A549 (cell line): ENCODE measurements at regions not wholly inside any gene's neighbourhood (a gene's known extent, or its start where the extent isn't known, plus 50 kb on each side); places are given as distances from the start of the nearest gene placed in this dataset.

Experiments
- ATAC-seq, 2 experiments: fragments of 200-7000 bp in 1 of 2; fragments of >200 bp in 1 of 2; cut with Nextera tagmentation in 1 of 2; cut with Tn5 transposase in 1 of 2; 3 replicates each; pipeline versions ENCODE4 v1.8.0 to v1.9.1; 2018 to 2020; ENCODE audit warnings: mild to moderate bottlenecking in 1 of 2, moderate library complexity in 1 of 2
- CTCF ChIA-PET: fragments of 300-600 bp; sonication (Branson Sonifier 250); formaldehyde crosslinking; extraction: SDS; loops from one replicate; lab custom pipeline; 2021; ENCODE audit warnings: antibody characterized with exemption, inconsistent platforms; lab: Yijun Ruan, JAX
- POLR2A ChIA-PET: fragments of 350-600 bp; formaldehyde crosslinking; extraction: SDS; loops from one replicate; lab custom pipeline; 2021; ENCODE audit warnings: antibody characterized with exemption, inconsistent platforms; lab: Yijun Ruan, JAX
- DNase-seq, 2 experiments: peaks; one replicate each; pipeline versions ENCODE4 v3.0.0 to v3.0.0-alpha.2; 2011 to 2016; ENCODE audit warnings: low read depth in 1 of 2, low spot score in 1 of 2
- FAIRE-seq: peaks from 2 replicates; lab custom pipeline; 2011; peaks lifted over from hg19 to GRCh38; lab: Jason Lieb, UNC
- H3K27ac ChIP-seq, 2 experiments: fragments of >200 bp; sonication (Bioruptor Twin); formaldehyde crosslinking; 3 replicates each; pipeline ENCODE4 v1.5.1; 2016 to 2017
- H3K4me1 ChIP-seq: fragments of >200 bp; sonication (Bioruptor Twin); formaldehyde crosslinking; 3 replicates; pipeline ENCODE4 v1.6.1; 2016
- H3K4me2 ChIP-seq: fragments of >200 bp; sonication (Bioruptor Twin); formaldehyde crosslinking; 3 replicates; pipeline ENCODE4 v1.6.1; 2016
- H3K4me3 ChIP-seq: fragments of >200 bp; sonication (Bioruptor Twin); formaldehyde crosslinking; 3 replicates; pipeline ENCODE4 v1.5.1; 2016
- H3K9me3 ChIP-seq: fragments of >200 bp; sonication (Bioruptor Twin); formaldehyde crosslinking; 3 replicates; pipeline ENCODE4 v1.6.1; 2016
- BHLHE40 ChIP-seq: IDR thresholded peaks from 2 replicates; pipeline ENCODE4 v1.6.1; 2012; ENCODE audit warnings: low read depth, low read length, inconsistent platforms
- CHD4 ChIP-seq: fragments of 200-600 bp; sonication (generic); IDR thresholded peaks from 2 replicates; pipeline ENCODE4 v1.6.1; 2016; ENCODE audit warnings: antibody characterized with exemption, mild to moderate bottlenecking, borderline replicate concordance
- FOSB ChIP-seq: fragments of 250-450 bp; sonication (Bioruptor Pico); IDR thresholded peaks from 2 replicates; pipeline ENCODE4 v1.5.0; 2020; ENCODE audit warnings: mild to moderate bottlenecking, moderate library complexity
- FOSL2 ChIP-seq, 2 experiments: fragments of 450-650 bp in 1 of 2; fragments of >200 bp in 1 of 2; sonication (Bioruptor Twin) in 1 of 2; formaldehyde crosslinking; IDR thresholded peaks; 2 replicates each; pipeline versions ENCODE4 v1.5.0 to v1.6.1; 2016 to 2020; ENCODE audit warnings: mild to moderate bottlenecking in 1 of 2, moderate library complexity in 1 of 2
- HOXA7 ChIP-seq: fragments of 250-450 bp; sonication (Bioruptor Pico); IDR thresholded peaks from 2 replicates; pipeline ENCODE4 v1.5.0; 2020; ENCODE audit warnings: mild to moderate bottlenecking, moderate library complexity
- HOXB5 ChIP-seq: fragments of 250-450 bp; sonication (Bioruptor Pico); IDR thresholded peaks from 2 replicates; pipeline ENCODE4 v1.5.0; 2020; ENCODE audit warnings: mild to moderate bottlenecking, moderate library complexity
- JUN ChIP-seq, 2 experiments: fragments of >200 bp; sonication (Bioruptor Twin); formaldehyde crosslinking; IDR thresholded peaks; 2 replicates in 1 of 2; 3 replicates in 1 of 2; pipeline ENCODE4 v1.6.1; 2016 to 2017
- JUNB ChIP-seq: fragments of >200 bp; sonication (Bioruptor Twin); formaldehyde crosslinking; IDR thresholded peaks from 2 replicates; pipeline ENCODE4 v1.6.1; 2016
- KDM5A ChIP-seq: fragments of 200-600 bp; sonication (generic); IDR thresholded peaks from 2 replicates; pipeline ENCODE4 v1.6.1; 2016; ENCODE audit warnings: antibody characterized with exemption, mild to moderate bottlenecking
- MAZ ChIP-seq: fragments of 150-350 bp; IDR thresholded peaks from 2 replicates; pipeline ENCODE4 v1.6.1; 2014; ENCODE audit warnings: antibody characterized with exemption, low read depth, low read length, borderline replicate concordance
- PHF8 ChIP-seq: fragments of 200-600 bp; sonication (generic); IDR thresholded peaks from 2 replicates; pipeline ENCODE4 v1.6.1; 2016; ENCODE audit warnings: low read depth, mild to moderate bottlenecking, antibody characterized with exemption, moderate library complexity, borderline replicate concordance
- RAD21 ChIP-seq, 2 experiments: fragments of >200 bp in 1 of 2; sonication (Bioruptor Twin) in 1 of 2; formaldehyde crosslinking in 1 of 2; IDR thresholded peaks in 1 of 2; conservative IDR thresholded peaks in 1 of 2; 2 replicates in 1 of 2; 3 replicates in 1 of 2; pipeline ENCODE4 v1.6.1; 2012 to 2018; ENCODE audit warnings: inconsistent platforms in 1 of 2
- RFX5 ChIP-seq: fragments of 450-650 bp; IDR thresholded peaks from 2 replicates; pipeline ENCODE4 v1.7.1; 2014; ENCODE audit warnings: antibody characterized with exemption, mild to moderate bottlenecking, moderate library complexity
- ZC3H11A ChIP-seq: fragments of 450-650 bp; IDR thresholded peaks from 2 replicates; pipeline ENCODE4 v1.6.1; 2014; ENCODE audit warnings: antibody characterized with exemption, mild to moderate bottlenecking
- ZFP36 ChIP-seq: fragments of 450-650 bp; IDR thresholded peaks from 2 replicates; pipeline ENCODE4 v1.6.1; 2014; ENCODE audit warnings: borderline replicate concordance; ENCODE audit not compliant: partially characterized antibody
- ZSCAN20 ChIP-seq: fragments of 250-450 bp; sonication (Bioruptor Pico); IDR thresholded peaks from 2 replicates; pipeline ENCODE4 v1.8.0; 2022; ENCODE audit warnings: mild to moderate bottlenecking, moderate library complexity
- WGBS: methylation state at CpG from one replicate; pipeline ENCODE4 v1.1.6; 2017; ENCODE audit errors: missing lambda C conversion rate; 5-methylcytosine and 5-hydroxymethylcytosine counted together
- TF ChIP-seq, protein P1 (sequence below): fragments of 250-450 bp; sonication (Bioruptor Pico); IDR thresholded peaks from 2 replicates; pipeline ENCODE4 v1.5.0; 2021; ENCODE audit warnings: mild to moderate bottlenecking, moderate library complexity, borderline replicate concordance
- TF ChIP-seq, protein P2 (sequence below): IDR thresholded peaks from 2 replicates; pipeline ENCODE4 v1.6.1; 2012; ENCODE audit warnings: low read depth, borderline replicate concordance
- TF ChIP-seq, protein P3 (sequence below): fragments of 200-600 bp; sonication (generic); IDR thresholded peaks from 2 replicates; pipeline ENCODE4 v1.6.1; 2016; ENCODE audit warnings: antibody characterized with exemption, mild to moderate bottlenecking, moderate library complexity
- TF ChIP-seq, protein P4 (sequence below): fragments of 150-350 bp; IDR thresholded peaks from 2 replicates; pipeline ENCODE4 v1.6.1; 2014; ENCODE audit warnings: low read depth, mild to moderate bottlenecking, low read length

DNA sequence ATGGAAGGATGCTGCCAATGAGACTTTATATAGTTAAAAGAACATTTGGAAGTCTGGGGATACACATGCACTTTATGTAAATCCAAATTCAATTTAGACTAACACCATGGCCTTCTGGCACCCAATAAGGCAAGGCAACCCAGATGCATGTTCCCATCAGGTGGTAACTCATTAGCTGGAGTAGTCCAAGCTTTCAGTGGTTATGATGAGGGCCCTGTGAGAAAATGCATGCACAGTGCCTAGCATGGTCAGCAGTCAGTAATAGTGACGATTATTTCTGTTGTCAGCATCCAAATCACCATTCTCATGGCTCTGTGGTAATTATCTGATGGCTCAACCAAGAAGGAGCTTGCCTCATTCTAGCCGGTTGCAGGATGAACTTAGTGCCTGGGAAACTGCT lies 70.3 kb upstream of the CTLA4 start:
- 61% methylated on average over 2 of the region's 2 CpGs for WGBS
- ATAC-seq, result no peak
- H3K9me3 ChIP-seq, result no peaks in the 10 kb centered on the region
- no peaks in the 10 kb centered on the region for H3K4me1 ChIP-seq
- POLR2A ChIA-PET, result no interaction called here
- H3K27ac ChIP-seq, result no peak overlapping the region
- FAIRE-seq, result no peak
- CTCF ChIA-PET, result interaction anchor here (0.8 to 2.5 kb wide), 3 partner anchors 16 to 101 kb away, joined by 3 to 10 read pairs (median 3); no protein-coding TSS in a partner anchor
- no peak for DNase-seq
- H3K4me2 ChIP-seq, result no peak overlapping the region
- no peak for TF ChIP-seq CHD4
- no peak for TF ChIP-seq ZSCAN20
- TF ChIP-seq BHLHE40, result no peak
- TF ChIP-seq, protein P1, sequence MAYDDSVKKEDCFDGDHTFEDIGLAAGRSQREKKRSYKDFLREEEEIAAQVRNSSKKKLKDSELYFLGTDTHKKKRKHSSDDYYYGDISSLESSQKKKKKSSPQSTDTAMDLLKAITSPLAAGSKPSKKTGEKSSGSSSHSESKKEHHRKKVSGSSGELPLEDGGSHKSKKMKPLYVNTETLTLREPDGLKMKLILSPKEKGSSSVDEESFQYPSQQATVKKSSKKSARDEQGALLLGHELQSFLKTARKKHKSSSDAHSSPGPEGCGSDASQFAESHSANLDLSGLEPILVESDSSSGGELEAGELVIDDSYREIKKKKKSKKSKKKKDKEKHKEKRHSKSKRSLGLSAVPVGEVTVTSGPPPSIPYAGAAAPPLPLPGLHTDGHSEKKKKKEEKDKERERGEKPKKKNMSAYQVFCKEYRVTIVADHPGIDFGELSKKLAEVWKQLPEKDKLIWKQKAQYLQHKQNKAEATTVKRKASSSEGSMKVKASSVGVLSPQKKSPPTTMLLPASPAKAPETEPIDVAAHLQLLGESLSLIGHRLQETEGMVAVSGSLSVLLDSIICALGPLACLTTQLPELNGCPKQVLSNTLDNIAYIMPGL, result no peak
- no peak for TF ChIP-seq ZC3H11A
- no peak for TF ChIP-seq KDM5A
- no peak for TF ChIP-seq MAZ
- TF ChIP-seq FOSB (CRISPR knock-in tag), result no peak
- no peak for TF ChIP-seq JUN (IDR thresholded peaks at IDR 0.05)
- TF ChIP-seq, protein P2, sequence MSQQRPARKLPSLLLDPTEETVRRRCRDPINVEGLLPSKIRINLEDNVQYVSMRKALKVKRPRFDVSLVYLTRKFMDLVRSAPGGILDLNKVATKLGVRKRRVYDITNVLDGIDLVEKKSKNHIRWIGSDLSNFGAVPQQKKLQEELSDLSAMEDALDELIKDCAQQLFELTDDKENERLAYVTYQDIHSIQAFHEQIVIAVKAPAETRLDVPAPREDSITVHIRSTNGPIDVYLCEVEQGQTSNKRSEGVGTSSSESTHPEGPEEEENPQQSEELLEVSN, result no peak
- no peak for TF ChIP-seq HOXA7 (CRISPR knock-in tag)
- no peak for TF ChIP-seq FOSL2 (IDR thresholded peaks at IDR 0.05)
- TF ChIP-seq FOSL2 (CRISPR knock-in tag; IDR thresholded peaks at IDR 0.05), result no peak
- TF ChIP-seq, protein P3, sequence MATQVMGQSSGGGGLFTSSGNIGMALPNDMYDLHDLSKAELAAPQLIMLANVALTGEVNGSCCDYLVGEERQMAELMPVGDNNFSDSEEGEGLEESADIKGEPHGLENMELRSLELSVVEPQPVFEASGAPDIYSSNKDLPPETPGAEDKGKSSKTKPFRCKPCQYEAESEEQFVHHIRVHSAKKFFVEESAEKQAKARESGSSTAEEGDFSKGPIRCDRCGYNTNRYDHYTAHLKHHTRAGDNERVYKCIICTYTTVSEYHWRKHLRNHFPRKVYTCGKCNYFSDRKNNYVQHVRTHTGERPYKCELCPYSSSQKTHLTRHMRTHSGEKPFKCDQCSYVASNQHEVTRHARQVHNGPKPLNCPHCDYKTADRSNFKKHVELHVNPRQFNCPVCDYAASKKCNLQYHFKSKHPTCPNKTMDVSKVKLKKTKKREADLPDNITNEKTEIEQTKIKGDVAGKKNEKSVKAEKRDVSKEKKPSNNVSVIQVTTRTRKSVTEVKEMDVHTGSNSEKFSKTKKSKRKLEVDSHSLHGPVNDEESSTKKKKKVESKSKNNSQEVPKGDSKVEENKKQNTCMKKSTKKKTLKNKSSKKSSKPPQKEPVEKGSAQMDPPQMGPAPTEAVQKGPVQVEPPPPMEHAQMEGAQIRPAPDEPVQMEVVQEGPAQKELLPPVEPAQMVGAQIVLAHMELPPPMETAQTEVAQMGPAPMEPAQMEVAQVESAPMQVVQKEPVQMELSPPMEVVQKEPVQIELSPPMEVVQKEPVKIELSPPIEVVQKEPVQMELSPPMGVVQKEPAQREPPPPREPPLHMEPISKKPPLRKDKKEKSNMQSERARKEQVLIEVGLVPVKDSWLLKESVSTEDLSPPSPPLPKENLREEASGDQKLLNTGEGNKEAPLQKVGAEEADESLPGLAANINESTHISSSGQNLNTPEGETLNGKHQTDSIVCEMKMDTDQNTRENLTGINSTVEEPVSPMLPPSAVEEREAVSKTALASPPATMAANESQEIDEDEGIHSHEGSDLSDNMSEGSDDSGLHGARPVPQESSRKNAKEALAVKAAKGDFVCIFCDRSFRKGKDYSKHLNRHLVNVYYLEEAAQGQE, result no peak
- TF ChIP-seq ZFP36, result no peak
- TF ChIP-seq JUNB, result no peak
- TF ChIP-seq, protein P4, sequence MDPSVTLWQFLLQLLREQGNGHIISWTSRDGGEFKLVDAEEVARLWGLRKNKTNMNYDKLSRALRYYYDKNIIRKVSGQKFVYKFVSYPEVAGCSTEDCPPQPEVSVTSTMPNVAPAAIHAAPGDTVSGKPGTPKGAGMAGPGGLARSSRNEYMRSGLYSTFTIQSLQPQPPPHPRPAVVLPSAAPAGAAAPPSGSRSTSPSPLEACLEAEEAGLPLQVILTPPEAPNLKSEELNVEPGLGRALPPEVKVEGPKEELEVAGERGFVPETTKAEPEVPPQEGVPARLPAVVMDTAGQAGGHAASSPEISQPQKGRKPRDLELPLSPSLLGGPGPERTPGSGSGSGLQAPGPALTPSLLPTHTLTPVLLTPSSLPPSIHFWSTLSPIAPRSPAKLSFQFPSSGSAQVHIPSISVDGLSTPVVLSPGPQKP, result no peak
- no peak for TF ChIP-seq PHF8
- TF ChIP-seq RAD21 (conservative IDR thresholded peaks at IDR 0.05 in 1 of 2, IDR thresholded peaks at IDR 0.05 in 1 of 2), result no peak
- no peak for TF ChIP-seq HOXB5 (CRISPR knock-in tag)
- no peak for TF ChIP-seq RFX5
- H3K4me3 ChIP-seq, result no peak overlapping the region
